ENCODE measurements at regions not wholly inside any gene's neighbourhood (a gene's known extent, or its start where the extent isn't known, plus 50 kb on each side); places are given as distances from the start of the nearest gene placed in this dataset.
A peak's percentile ranks its signal among the peaks of the same experiment; 100 is the strongest.

GRCh38 chr12:76611533-76611932 lies 52.0 kb upstream of the OSBPL8 start:
- intact Hi-C loops (cut with DNase I) = no loop called here
- no peak for DNase-seq
- ATAC-seq (ENCODE audit: poor library complexity) = no peak

- ATAC-seq (ENCODE audit: poor library complexity) (peak; percentile 94), DNase-seq (no peak)
- intact Hi-C loops (cut with DNase I) = no loop called here
These were observed 54.8 kb upstream of the OSBPL8 start for GRCh38 chr12:76614364-76614763.

GRCh38 chr12:76618031-76618430 lies 58.5 kb upstream of the OSBPL8 start:
- intact Hi-C loops (cut with DNase I) = loop anchor here (2.0 kb wide), 1 partner anchor 175 kb away; no protein-coding TSS in a partner anchor
- no peak for ATAC-seq (ENCODE audit: poor library complexity)
- DNase-seq = no peak

- intact Hi-C loops (cut with DNase I) = loop anchor here (5.0 kb wide), 2 partner anchors 311 to 391 kb away; no protein-coding TSS in a partner anchor
- DNase-seq (peak; percentile 52), ATAC-seq (ENCODE audit: poor library complexity) (peak; percentile 96)
These were observed 62.0 kb upstream of the OSBPL8 start for GRCh38 chr12:76621582-76622024.

- intact Hi-C loops (cut with DNase I) = loop anchor here (5.0 kb wide), 2 partner anchors 310 to 390 kb away; no protein-coding TSS in a partner anchor
- ATAC-seq (ENCODE audit: poor library complexity) = no peak
- no peak for DNase-seq
These were observed 62.8 kb upstream of the OSBPL8 start for GRCh38 chr12:76622351-76622750.

GRCh38 chr12:76622915-76623314 lies 63.3 kb upstream of the OSBPL8 start:
- DNase-seq = no peak

GRCh38 chr12:76623931-76624330 lies 64.4 kb upstream of the OSBPL8 start:
- no peak for ATAC-seq (ENCODE audit: poor library complexity)
- intact Hi-C loops (cut with DNase I) = loop anchor here (5.0 kb wide), 2 partner anchors 308 to 388 kb away; no protein-coding TSS in a partner anchor
- DNase-seq = no peak

More at GRCh38 chr12:76622915-76623314, 63.3 kb upstream of the OSBPL8 start:
- ATAC-seq (ENCODE audit: poor library complexity) = no peak
- intact Hi-C loops (cut with DNase I) = loop anchor here (5.0 kb wide), 2 partner anchors 309 to 389 kb away; no protein-coding TSS in a partner anchor

- intact Hi-C loops (cut with DNase I) = no loop called here
These were observed 68.0 kb upstream of the OSBPL8 start for GRCh38 chr12:76627346-76628135.

GRCh38 chr12:76628745-76629144 lies 69.2 kb upstream of the OSBPL8 start:
- ATAC-seq (ENCODE audit: poor library complexity) (no peak), DNase-seq (no peak)
- intact Hi-C loops (cut with DNase I) = no loop called here

More at GRCh38 chr12:76627346-76628135, 68.0 kb upstream of the OSBPL8 start:
- DNase-seq (no peak), ATAC-seq (ENCODE audit: poor library complexity) (no peak)

- intact Hi-C loops (cut with DNase I) = no loop called here
- no peak for DNase-seq
- no peak for ATAC-seq (ENCODE audit: poor library complexity)
These were observed 72.2 kb upstream of the OSBPL8 start for GRCh38 chr12:76631741-76632140.

- DNase-seq (no peak), ATAC-seq (ENCODE audit: poor library complexity) (peak; percentile 46)
- intact Hi-C loops (cut with DNase I) = no loop called here
These were observed 73.8 kb upstream of the OSBPL8 start for GRCh38 chr12:76633415-76633814.

GRCh38 chr12:76634133-76634532 lies 74.6 kb upstream of the OSBPL8 start:
- ATAC-seq (ENCODE audit: poor library complexity) (no peak), DNase-seq (no peak)
- intact Hi-C loops (cut with DNase I) = no loop called here

GRCh38 chr12:76636121-76636692 lies 76.6 kb upstream of the OSBPL8 start:
- intact Hi-C loops (cut with DNase I) = no loop called here
- ATAC-seq (ENCODE audit: poor library complexity) = no peak
- DNase-seq = no peak

- DNase-seq = no peak
- ATAC-seq (ENCODE audit: poor library complexity) = no peak
- intact Hi-C loops (cut with DNase I) = no loop called here
These were observed 78.2 kb upstream of the OSBPL8 start for GRCh38 chr12:76637807-76638206.

- DNase-seq = no peak
- no peak for ATAC-seq (ENCODE audit: poor library complexity)
- intact Hi-C loops (cut with DNase I) = no loop called here
These were observed 80.1 kb upstream of the OSBPL8 start for GRCh38 chr12:76639646-76640045.

GRCh38 chr12:76641073-76641472 lies 81.5 kb upstream of the OSBPL8 start:
- intact Hi-C loops (cut with DNase I) = no loop called here

GRCh38 chr12:76641961-76642360 lies 82.4 kb upstream of the OSBPL8 start:
- intact Hi-C loops (cut with DNase I) = no loop called here
- DNase-seq = no peak
- no peak for ATAC-seq (ENCODE audit: poor library complexity)

More at GRCh38 chr12:76641073-76641472, 81.5 kb upstream of the OSBPL8 start:
- ATAC-seq (ENCODE audit: poor library complexity) = no peak
- no peak for DNase-seq

GRCh38 chr12:76643438-76643837 lies 83.9 kb upstream of the OSBPL8 start:
- intact Hi-C loops (cut with DNase I) = no loop called here
- ATAC-seq (ENCODE audit: poor library complexity) (no peak), DNase-seq (no peak)

- ATAC-seq (ENCODE audit: poor library complexity) = no peak
- DNase-seq = no peak
- intact Hi-C loops (cut with DNase I) = no loop called here
These were observed 85.4 kb upstream of the OSBPL8 start for GRCh38 chr12:76644950-76645349.

- no peak for DNase-seq
- intact Hi-C loops (cut with DNase I) = no loop called here
- no peak for ATAC-seq (ENCODE audit: poor library complexity)
These were observed 86.4 kb upstream of the OSBPL8 start for GRCh38 chr12:76645934-76646333.
